CD14-positive monocyte (primary cell): ENCODE measurements at regions not wholly inside any gene's neighbourhood (a gene's known extent, or its start where the extent isn't known, plus 50 kb on each side); places are given as distances from the start of the nearest gene placed in this dataset.

Experiments
- DNase-seq, 3 donors: peaks; one replicate each; pipeline ENCODE4 v3.0.0-alpha.2; 2011 to 2022
- H2AFZ ChIP-seq: 2 replicates; pipeline ENCODE4 v1.6.0; 2012; ENCODE audit warnings: mild to moderate bottlenecking, low read depth, low read length, inconsistent platforms; ENCODE audit not compliant: insufficient read depth, poor library complexity, severe bottlenecking
- H3K27ac ChIP-seq, 2 donors: 1 replicate in 1 of 2; 2 replicates in 1 of 2; pipeline ENCODE4 v1.5.1; 2012 to 2013; ENCODE audit warnings: low read length in 2 of 2, control low read depth in 1 of 2, inconsistent platforms in 1 of 2, low read depth in 1 of 2, mild to moderate bottlenecking in 1 of 2
- H3K27me3 ChIP-seq, 2 donors: one replicate each; pipeline versions ENCODE4 v1.6.0 to v1.6.1; 2011 to 2013; ENCODE audit warnings: low read length in 2 of 2; ENCODE audit not compliant: control insufficient read depth in 2 of 2, insufficient read depth in 2 of 2
- H3K36me3 ChIP-seq, 2 donors: replicated peaks in 1 of 2; 1 replicate in 1 of 2; 2 replicates in 1 of 2; pipeline versions ENCODE4 v1.5.1 to v1.6.1; 2012 to 2013; ENCODE audit warnings: low read length in 2 of 2, control low read depth in 1 of 2, inconsistent platforms in 1 of 2, mild to moderate bottlenecking in 1 of 2; ENCODE audit not compliant: insufficient read depth in 2 of 2, control insufficient read depth in 1 of 2
- H3K4me1 ChIP-seq, 2 donors: 1 replicate in 1 of 2; 2 replicates in 1 of 2; pipeline versions ENCODE4 v1.5.1 to v1.6.1; 2012 to 2013; ENCODE audit warnings: low read length in 2 of 2, control low read depth in 1 of 2, inconsistent platforms in 1 of 2, mild to moderate bottlenecking in 1 of 2, moderate library complexity in 1 of 2; ENCODE audit not compliant: insufficient read depth in 2 of 2, control insufficient read depth in 1 of 2
- H3K4me2 ChIP-seq: replicated peaks from 2 replicates; pipeline ENCODE3; 2012; ENCODE audit warnings: low read length, moderate library complexity, mild to moderate bottlenecking; ENCODE audit not compliant: poor library complexity, severe bottlenecking; ENCODE audit errors: extremely low read depth
- H3K4me3 ChIP-seq, 3 experiments: fragments of 200-600 bp in 1 of 3; sonication (generic) in 1 of 3; replicated peaks in 1 of 3; 1 replicate in 2 of 3; 2 replicates in 1 of 3; pipeline ENCODE4 v1.5.1; 2011 to 2013; ENCODE audit warnings: low read length in 3 of 3, mild to moderate bottlenecking in 3 of 3, control low read depth in 2 of 3, low read depth in 2 of 3, inconsistent platforms in 1 of 3, moderate library complexity in 1 of 3
- H3K79me2 ChIP-seq: 2 replicates; pipeline ENCODE4 v1.6.0; 2012; ENCODE audit warnings: mild to moderate bottlenecking, control low read depth, inconsistent platforms, low read length, moderate library complexity; ENCODE audit not compliant: insufficient read depth
- H3K9ac ChIP-seq: 2 replicates; pipeline ENCODE4 v1.6.0; 2017; ENCODE audit warnings: low read length, mild to moderate bottlenecking; ENCODE audit not compliant: insufficient read depth, poor library complexity, severe bottlenecking
- H3K9me3 ChIP-seq, 2 donors: replicated peaks in 1 of 2; 1 replicate in 1 of 2; 2 replicates in 1 of 2; pipeline versions ENCODE4 v1.5.1 to v1.6.1; 2012 to 2013; ENCODE audit warnings: low read length in 2 of 2, control low read depth in 1 of 2; ENCODE audit not compliant: control insufficient read depth in 1 of 2, insufficient read depth in 1 of 2
- H4K20me1 ChIP-seq: 2 replicates; pipeline ENCODE4 v1.6.0; 2012; ENCODE audit warnings: mild to moderate bottlenecking, low read length, control low read depth, moderate library complexity; ENCODE audit not compliant: insufficient read depth
- H3K27ac Mint-ChIP-seq, 7 donors: one replicate each; pipeline ENCODE4 v1.8.0; 2020; ENCODE audit warnings: mild to moderate bottlenecking in 7 of 7, mixed read lengths in 7 of 7, moderate library complexity in 6 of 7, inconsistent platforms in 2 of 7
- H3K27me3 Mint-ChIP-seq, 3 donors: one replicate each; pipeline ENCODE4 v1.8.0; 2021 to 2022; ENCODE audit warnings: low read depth in 3 of 3, mild to moderate bottlenecking in 3 of 3, mixed read lengths in 3 of 3, moderate library complexity in 3 of 3, inconsistent platforms in 1 of 3
- H3K36me3 Mint-ChIP-seq, 2 donors: one replicate each; pipeline ENCODE4 v1.8.0; 2020; ENCODE audit warnings: mixed read lengths in 2 of 2, inconsistent platforms in 1 of 2, mild to moderate bottlenecking in 1 of 2
- H3K4me1 Mint-ChIP-seq: one replicate; pipeline ENCODE4 v1.8.0; 2020; ENCODE audit warnings: mild to moderate bottlenecking, mixed read lengths
- H3K4me3 Mint-ChIP-seq, 2 donors: one replicate each; pipeline ENCODE4 v1.8.0; 2020; ENCODE audit warnings: mild to moderate bottlenecking in 2 of 2, mixed read lengths in 2 of 2, moderate library complexity in 1 of 2
- H3K9me3 Mint-ChIP-seq, 7 donors: one replicate each; pipeline ENCODE4 v1.8.0; 2020 to 2022; ENCODE audit warnings: mixed read lengths in 7 of 7, mild to moderate bottlenecking in 6 of 7, moderate library complexity in 6 of 7, inconsistent platforms in 2 of 7
- CTCF ChIP-seq: fragments of 200-600 bp; IDR thresholded peaks from one replicate; pipeline ENCODE4 v1.8.0; 2022; ENCODE audit warnings: antibody characterized with exemption, mild to moderate bottlenecking
- WGBS: methylation state at CpG from one replicate; pipeline ENCODE4 v1.1.5; 2013; ENCODE audit warnings: missing lambda C conversion rate; ENCODE audit not compliant: insufficient coverage; 5-methylcytosine and 5-hydroxymethylcytosine counted together
- intact Hi-C, 2 donors: fragments of 100-400 bp; cut with micrococcal nuclease; formaldehyde crosslinking; loops; one replicate each; pipeline versions ENCODE4 v1.15.0 to v1.15.1; 2023

- Histone ChIP-seq H2AFZ (peak overlapping the region; percentile 95), H4K20me1 (no peaks in the 10 kb centered on the region), H3K36me3 (no peaks in the 10 kb centered on the region), H3K4me1 (peaks cover 15 to 29% of the 10 kb centered on the region in 2 donors), H3K9ac (peak overlapping the region; percentile 73), H3K4me2 (peak overlapping the region; percentile 87), H3K79me2 (no peaks in the 10 kb centered on the region), H3K27me3 (peaks cover 37 to 69% of the 10 kb centered on the region in 2 donors), H3K27ac (peak overlapping the region in 1 of 2 donors; percentile 24), H3K4me3 (peak overlapping the region; percentile 40 to 78 (median 62)), H3K9me3 (no peaks in the 10 kb centered on the region)
- peak; percentile 45 to 50 (median 48) for DNase-seq
- Mint-ChIP-seq H3K36me3 (peaks cover 0 to 7% of the 10 kb centered on the region in 2 donors), H3K27ac (peak overlapping the region in 4 of 7 donors; percentile 37 to 63 (median 49)), H3K4me1 (peaks cover 16% of the 10 kb centered on the region), H3K4me3 (peak overlapping the region; percentile 90 to 96), H3K9me3 (peaks cover 0 to 6% (median 2%) of the 10 kb centered on the region in 7 donors), H3K27me3 (peaks cover 53 to 80% (median 63%) of the 10 kb centered on the region in 3 donors)
- peak; percentile 13 for TF ChIP-seq CTCF
- intact Hi-C loops: loop anchor here (2.0 to 10.0 kb wide), 5 partner anchors 16 to 857 kb away; partner anchors contain the start of gene ZBED5 (in 1 of the 2)
- WGBS: 7% methylated on average over 31 of the region's 35 CpGs
Observed at GRCh38 chr11:10930224-10930971, 72.5 kb upstream of the ZBED5 start.

- intact Hi-C loops: loop anchor here in 1 of 2 donors (5.0 kb wide), 1 partner anchor 50 kb away; no protein-coding TSS in a partner anchor
- Histone ChIP-seq H3K27ac (no peak overlapping the region), H3K4me3 (no peak overlapping the region), H3K4me2 (no peak overlapping the region), H3K9ac (no peak overlapping the region), H2AFZ (no peak overlapping the region), H3K36me3 (no peaks in the 10 kb centered on the region), H4K20me1 (no peaks in the 10 kb centered on the region), H3K79me2 (no peaks in the 10 kb centered on the region), H3K9me3 (no peaks in the 10 kb centered on the region), H3K4me1 (peaks cover 10 to 20% of the 10 kb centered on the region in 2 donors), H3K27me3 (peaks cover 22 to 47% of the 10 kb centered on the region in 2 donors)
- WGBS: 83% methylated on average over 1 of the region's 1 CpG
- no peak for DNase-seq
- Mint-ChIP-seq H3K9me3 (peaks cover 0 to 6% (median 0%) of the 10 kb centered on the region in 7 donors), H3K4me3 (no peak overlapping the region), H3K4me1 (peaks cover 10% of the 10 kb centered on the region), H3K36me3 (peaks cover 0 to 7% of the 10 kb centered on the region in 2 donors), H3K27me3 (peaks cover 36 to 57% (median 45%) of the 10 kb centered on the region in 3 donors), H3K27ac (no peak overlapping the region)
- TF ChIP-seq CTCF: no peak
Observed at GRCh38 chr11:10927538-10927937, 69.7 kb upstream of the ZBED5 start.
